Caco-2 (cell line): ENCODE measurements at regions not wholly inside any gene's neighbourhood (a gene's known extent, or its start where the extent isn't known, plus 50 kb on each side); places are given as distances from the start of the nearest gene placed in this dataset.

Experiments used
- BruUV-seq: library from RNA; stranded (reverse); fragments of 400-500 nt; replicated peaks from 2 replicates; lab custom pipeline; 2021; lab: Mats Ljungman, UMichigan
- CTCF ChIA-PET: fragments of 300-600 bp; sonication (Branson Sonifier 250); formaldehyde crosslinking; loops from one replicate; lab custom pipeline; 2022; ENCODE audit warnings: antibody characterized with exemption; lab: Charles Lee
- POLR2A ChIA-PET: fragments of 300-600 bp; sonication (Branson Sonifier 250); formaldehyde crosslinking; loops from one replicate; lab custom pipeline; 2022; ENCODE audit warnings: antibody characterized with exemption; lab: Charles Lee
- DNase-seq, 2 experiments: peaks; one replicate each; pipeline versions ENCODE4 v3.0.0 to v3.0.0-alpha.2; 2020 to 2022
- H3K27me3 ChIP-seq: replicated peaks from 2 replicates; pipeline ENCODE4 v1.6.0; 2011; ENCODE audit warnings: low read length; ENCODE audit not compliant: control insufficient read depth, insufficient read depth
- H3K36me3 ChIP-seq: 2 replicates; pipeline ENCODE4 v1.5.1; 2011; ENCODE audit warnings: low read length; ENCODE audit not compliant: control insufficient read depth, insufficient read depth
- H3K4me1 ChIP-seq: fragments of 250-450 bp; sonication (Bioruptor Pico); 2 replicates; pipeline ENCODE4 v1.5.1; 2020; ENCODE audit warnings: mild to moderate bottlenecking
- H3K4me3 ChIP-seq: 2 replicates; pipeline ENCODE4 v1.5.1; 2011; ENCODE audit warnings: low read depth, mild to moderate bottlenecking, control low read depth, low read length
- H3K9me3 ChIP-seq: fragments of 250-450 bp; sonication (Bioruptor Pico); 2 replicates; pipeline ENCODE4 v1.5.1; 2020; ENCODE audit warnings: mild to moderate bottlenecking, moderate library complexity
- H3K27ac Mint-ChIP-seq: one replicate; pipeline ENCODE4 v1.8.0; 2022; ENCODE audit warnings: mixed read lengths; ENCODE audit not compliant: unreplicated experiment
- H3K27me3 Mint-ChIP-seq: one replicate; pipeline ENCODE4 v1.8.0; 2022; ENCODE audit warnings: mixed read lengths; ENCODE audit not compliant: insufficient read depth, unreplicated experiment
- H3K36me3 Mint-ChIP-seq: one replicate; pipeline ENCODE4 v1.8.0; 2022; ENCODE audit warnings: mild to moderate bottlenecking, mixed read lengths; ENCODE audit not compliant: insufficient read depth, unreplicated experiment
- H3K4me1 Mint-ChIP-seq: one replicate; pipeline ENCODE4 v1.8.0; 2022; ENCODE audit warnings: low read depth, mixed read lengths; ENCODE audit not compliant: unreplicated experiment
- H3K4me3 Mint-ChIP-seq: one replicate; pipeline ENCODE4 v1.8.0; 2022; ENCODE audit warnings: mild to moderate bottlenecking, moderate library complexity, mixed read lengths; ENCODE audit not compliant: unreplicated experiment
- H3K9me3 Mint-ChIP-seq: one replicate; pipeline ENCODE4 v1.8.0; 2022; ENCODE audit warnings: mixed read lengths; ENCODE audit not compliant: unreplicated experiment
- CTCF ChIP-seq, 2 experiments: fragments of 200-600 bp in 1 of 2; IDR thresholded peaks; 1 replicate in 1 of 2; 2 replicates in 1 of 2; pipeline versions ENCODE4 v1.5.1 to v1.8.0; 2011 to 2022; ENCODE audit warnings: antibody characterized with exemption in 1 of 2, control low read depth in 1 of 2, inconsistent platforms in 1 of 2, low read depth in 1 of 2, low read length in 1 of 2, mild to moderate bottlenecking in 1 of 2, moderate library complexity in 1 of 2; ENCODE audit not compliant: insufficient read depth in 1 of 2, severe bottlenecking in 1 of 2, unreplicated experiment in 1 of 2
- intact Hi-C: fragments of 100-400 bp; cut with micrococcal nuclease; formaldehyde crosslinking; loops from one replicate; pipeline ENCODE4 v1.10.0; 2022; ENCODE audit not compliant: unreplicated experiment

- CTCF ChIA-PET: interaction anchor here (0.9 kb wide), 1 partner anchor 17 kb away, joined by 3 read pairs; no protein-coding TSS in a partner anchor
- Mint-ChIP-seq H3K9me3 (no peaks in the 10 kb centered on the region), H3K36me3 (no peaks in the 10 kb centered on the region), H3K27me3 (peaks cover 18% of the 10 kb centered on the region), H3K4me3 (no peak overlapping the region), H3K4me1 (no peaks in the 10 kb centered on the region), H3K27ac (no peak overlapping the region)
- H3K36me3 ChIP-seq: no peaks in the 10 kb centered on the region
- no peak overlapping the region for H3K4me3 ChIP-seq
- BruUV-seq: no TSS peak
- TF ChIP-seq CTCF (IDR thresholded peaks at IDR 0.05; ENCODE audit: insufficient read depth in 1 of 2, low read depth in 1 of 2, low read length in 1 of 2, severe bottlenecking in 1 of 2, unreplicated experiment in 1 of 2): no peak
- POLR2A ChIA-PET: no interaction called here
- 0 out of 2 replicates have a peak, but pooled peaks cover 1% of the 10 kb centered on the region for H3K27me3 ChIP-seq
- H3K4me1 ChIP-seq: peaks cover 6% of the 10 kb centered on the region; the same call in 1 of the 2 replicates
- intact Hi-C loops: no loop called here
- DNase-seq: no peak
- H3K9me3 ChIP-seq: no peaks in the 10 kb centered on the region
These were observed 86.5 kb upstream of the ABCC4 start for GRCh38 chr13:95387733-95388207.

GRCh38 chr13:95388420-95389079, 87.3 kb upstream of the ABCC4 start:
- intact Hi-C loops: no loop called here
- Histone ChIP-seq H3K36me3 (no peaks in the 10 kb centered on the region), H3K9me3 (no peaks in the 10 kb centered on the region; the same call in 1 of the 2 replicates), H3K4me1 (peaks cover 6% of the 10 kb centered on the region; the same call in 1 of the 2 replicates), H3K4me3 (no peak overlapping the region), H3K27me3 (0 out of 2 replicates have a peak, but pooled peaks cover 1% of the 10 kb centered on the region)
- no TSS peak for BruUV-seq
- Mint-ChIP-seq H3K4me1 (no peaks in the 10 kb centered on the region), H3K36me3 (no peaks in the 10 kb centered on the region), H3K4me3 (no peak overlapping the region), H3K9me3 (no peaks in the 10 kb centered on the region), H3K27ac (no peak overlapping the region), H3K27me3 (peaks cover 18% of the 10 kb centered on the region)
- POLR2A ChIA-PET: no interaction called here
- no peak for TF ChIP-seq CTCF (IDR thresholded peaks at IDR 0.05; ENCODE audit: insufficient read depth in 1 of 2, low read depth in 1 of 2, low read length in 1 of 2, severe bottlenecking in 1 of 2, unreplicated experiment in 1 of 2)
- CTCF ChIA-PET: no interaction called here
- DNase-seq: no peak

- H3K9me3 Mint-ChIP-seq: no peaks in the 10 kb centered on the region
- Histone ChIP-seq H3K4me3 (no peak overlapping the region), H3K9me3 (no peaks in the 10 kb centered on the region; the same call in 1 of the 2 replicates), H3K4me1 (peaks cover 6% of the 10 kb centered on the region; the same call in 1 of the 2 replicates), H3K27me3 (0 out of 2 replicates have a peak, but pooled peaks cover 1% of the 10 kb centered on the region), H3K36me3 (no peaks in the 10 kb centered on the region)
- peaks cover 18% of the 10 kb centered on the region for H3K27me3 Mint-ChIP-seq
- no TSS peak for BruUV-seq
- CTCF ChIA-PET: interaction anchor here (1.7 kb wide), 1 partner anchor 13 kb away, joined by 5 read pairs; no protein-coding TSS in a partner anchor
- no peak for DNase-seq
- no peak for TF ChIP-seq CTCF (IDR thresholded peaks at IDR 0.05; ENCODE audit: insufficient read depth in 1 of 2, low read depth in 1 of 2, low read length in 1 of 2, severe bottlenecking in 1 of 2, unreplicated experiment in 1 of 2)
- POLR2A ChIA-PET: no interaction called here
- intact Hi-C loops: no loop called here
- no peak overlapping the region for H3K4me3 Mint-ChIP-seq
- no peaks in the 10 kb centered on the region for H3K4me1 Mint-ChIP-seq
- H3K36me3 Mint-ChIP-seq: no peaks in the 10 kb centered on the region
- H3K27ac Mint-ChIP-seq: no peak overlapping the region
These were observed 90.1 kb upstream of the ABCC4 start for GRCh38 chr13:95391362-95391761.
